IMR-90 (cell line): ENCODE measurements at regions not wholly inside any gene's neighbourhood (a gene's known extent, or its start where the extent isn't known, plus 50 kb on each side); places are given as distances from the start of the nearest gene placed in this dataset.

ENCODE experiments used
- ATAC-seq: fragments of 200-7000 bp; cut with Tn5 transposase; 2 replicates; pipeline ENCODE4 v1.9.1; 2020; ENCODE audit warnings: low read depth, mild to moderate bottlenecking, moderate library complexity
- BruUV-seq: library from RNA; stranded (reverse); fragments of 400-500 nt; replicated peaks from 2 replicates; lab custom pipeline; 2021; lab: Mats Ljungman, UMichigan
- CTCF ChIA-PET: fragments of 300-600 bp; formaldehyde crosslinking; extraction: SDS; loops from one replicate; lab custom pipeline; 2021; ENCODE audit warnings: antibody characterized with exemption; lab: Yijun Ruan, JAX
- POLR2A ChIA-PET: fragments of 300-600 bp; sonication (Branson Sonifier 250); formaldehyde crosslinking; loops from one replicate; lab custom pipeline; 2022; ENCODE audit warnings: antibody characterized with exemption; ENCODE audit not compliant: unreplicated experiment; lab: Charles Lee
- DNase-seq: peaks from one replicate; pipeline ENCODE4 v3.0.0; 2013
- H2AFZ ChIP-seq: replicated peaks from 2 replicates; pipeline ENCODE3; 2013; ENCODE audit warnings: low read length, mild to moderate bottlenecking; ENCODE audit not compliant: poor library complexity
- H2AK5ac ChIP-seq: 2 replicates; pipeline ENCODE4 v1.6.1; 2013; ENCODE audit warnings: low read depth, low read length, inconsistent platforms
- H2AK9ac ChIP-seq: replicated peaks from 2 replicates; pipeline ENCODE3; 2013; ENCODE audit warnings: mild to moderate bottlenecking, low read depth, low read length, moderate library complexity; ENCODE audit not compliant: poor library complexity
- H2BK120ac ChIP-seq: 2 replicates; pipeline ENCODE4 v1.6.1; 2013; ENCODE audit warnings: low read depth, low read length, inconsistent platforms
- H2BK15ac ChIP-seq: 3 replicates; pipeline ENCODE4 v1.6.1; 2013; ENCODE audit warnings: low read depth, low read length, inconsistent platforms
- H2BK20ac ChIP-seq: 2 replicates; pipeline ENCODE4 v1.6.1; 2013; ENCODE audit warnings: low read depth, mild to moderate bottlenecking, inconsistent platforms, low read length, moderate library complexity
- H2BK5ac ChIP-seq: 2 replicates; pipeline ENCODE4 v1.6.1; 2013; ENCODE audit warnings: mild to moderate bottlenecking, low read depth, low read length, inconsistent platforms; ENCODE audit not compliant: poor library complexity, severe bottlenecking
- H3K14ac ChIP-seq: replicated peaks from 2 replicates; pipeline ENCODE4 v1.6.1; 2013; ENCODE audit warnings: low read depth, low read length, inconsistent platforms
- H3K18ac ChIP-seq: 2 replicates; pipeline ENCODE4 v1.6.1; 2013; ENCODE audit warnings: low read depth, low read length, control low read depth
- H3K23ac ChIP-seq: 2 replicates; pipeline ENCODE4 v1.6.1; 2013; ENCODE audit warnings: low read depth, low read length, inconsistent platforms
- H3K27ac ChIP-seq: 2 replicates; pipeline ENCODE4 v1.5.1; 2013; ENCODE audit warnings: mild to moderate bottlenecking, control low read depth, low read length; ENCODE audit not compliant: insufficient read depth
- H3K27me3 ChIP-seq: 2 replicates; pipeline ENCODE4 v1.6.1; 2013; ENCODE audit warnings: low read length; ENCODE audit not compliant: control insufficient read depth, insufficient read depth
- H3K36me3 ChIP-seq: 2 replicates; pipeline ENCODE4 v1.6.1; 2013; ENCODE audit warnings: low read length, mixed read lengths; ENCODE audit not compliant: control insufficient read depth, insufficient read depth
- H3K4ac ChIP-seq: 2 replicates; pipeline ENCODE4 v1.6.1; 2013; ENCODE audit warnings: low read depth, low read length, inconsistent platforms
- H3K4me1 ChIP-seq: 2 replicates; pipeline ENCODE4 v1.6.1; 2013; ENCODE audit warnings: low read length, mixed read lengths; ENCODE audit not compliant: control insufficient read depth, insufficient read depth
- H3K4me2 ChIP-seq: 2 replicates; pipeline ENCODE4 v1.6.1; 2013; ENCODE audit warnings: low read depth, mild to moderate bottlenecking, control low read depth, low read length, moderate library complexity
- H3K4me3 ChIP-seq: 2 replicates; pipeline ENCODE4 v1.5.1; 2013; ENCODE audit warnings: low read depth, mild to moderate bottlenecking, control low read depth, low read length, moderate library complexity; ENCODE audit not compliant: insufficient read depth
- H3K56ac ChIP-seq: 2 replicates; pipeline ENCODE4 v1.6.1; 2013; ENCODE audit warnings: low read length, inconsistent platforms; ENCODE audit not compliant: insufficient read depth; ENCODE audit errors: extremely low read depth
- H3K79me1 ChIP-seq, 2 experiments: 2 replicates each; pipeline ENCODE4 v1.6.1; 2013; ENCODE audit warnings: low read length in 2 of 2, inconsistent platforms in 1 of 2, low read depth in 1 of 2
- H3K9ac ChIP-seq: 2 replicates; pipeline ENCODE4 v1.6.1; 2013; ENCODE audit warnings: low read depth, low read length, control low read depth
- H3K9me1 ChIP-seq: 2 replicates; pipeline ENCODE4 v1.6.1; 2013; ENCODE audit warnings: low read length, inconsistent platforms; ENCODE audit not compliant: insufficient read depth
- H3K9me3 ChIP-seq: 2 replicates; pipeline ENCODE4 v1.6.1; 2013; ENCODE audit warnings: low read length; ENCODE audit not compliant: control insufficient read depth, insufficient read depth
- H4K20me1 ChIP-seq: 2 replicates; pipeline ENCODE4 v1.6.1; 2013; ENCODE audit warnings: low read length, inconsistent platforms; ENCODE audit not compliant: insufficient read depth
- H4K5ac ChIP-seq: 2 replicates; pipeline ENCODE4 v1.6.1; 2013; ENCODE audit warnings: mild to moderate bottlenecking, low read depth, low read length, control low read depth
- H4K8ac ChIP-seq, 2 experiments: 2 replicates each; pipeline ENCODE4 v1.6.1; 2013; ENCODE audit warnings: low read depth in 2 of 2, low read length in 2 of 2, control low read depth in 1 of 2, inconsistent platforms in 1 of 2
- H4K91ac ChIP-seq: 2 replicates; pipeline ENCODE4 v1.6.1; 2013; ENCODE audit warnings: low read depth, low read length, inconsistent platforms; ENCODE audit not compliant: insufficient read depth
- CHD1 ChIP-seq: IDR thresholded peaks from 2 replicates; pipeline ENCODE4 v1.6.1; 2012; ENCODE audit warnings: low read depth, low read length, improper control_type of control experiment
- CTCF ChIP-seq: conservative IDR thresholded peaks from 2 replicates; pipeline ENCODE4 v1.5.1; 2012; ENCODE audit warnings: mild to moderate bottlenecking, low read depth, low read length, improper control_type of control experiment
- FOS ChIP-seq: fragments of 150-350 bp; IDR thresholded peaks from 2 replicates; pipeline ENCODE4 v1.6.1; 2016; ENCODE audit warnings: low read depth, low read length
- MAFK ChIP-seq: IDR thresholded peaks from 2 replicates; pipeline ENCODE4 v1.6.1; 2012; ENCODE audit warnings: low read depth, low read length, improper control_type of control experiment
- MAZ ChIP-seq: IDR thresholded peaks from 2 replicates; pipeline ENCODE4 v1.6.1; 2012; ENCODE audit warnings: low read depth, mild to moderate bottlenecking, low read length, improper control_type of control experiment, moderate library complexity, borderline replicate concordance
- RFX5 ChIP-seq: IDR thresholded peaks from 2 replicates; pipeline ENCODE4 v1.8.0; 2012; ENCODE audit warnings: low read depth, mild to moderate bottlenecking, low read length, moderate library complexity
- WGBS, 2 experiments: methylation state at CpG; one replicate each; pipeline versions ENCODE4 v1.1.5 to v1.1.7; 2013; ENCODE audit warnings: missing lambda C conversion rate in 2 of 2; ENCODE audit not compliant: insufficient read length in 1 of 2; ENCODE audit errors: extremely low coverage in 2 of 2; 5-methylcytosine and 5-hydroxymethylcytosine counted together
- dilution Hi-C: fragments of 300-500 bp; cut with HindIII; formaldehyde crosslinking; loops from one replicate; pipeline ENCODE4 v1.14.3; 2018; ENCODE audit warnings: low sequenced_read_pairs; ENCODE audit not compliant: unreplicated experiment
- in situ Hi-C: fragments of 300-500 bp; cut with MboI; formaldehyde crosslinking; loops from 3 replicates; pipeline ENCODE4 v1.14.3; 2019; ENCODE audit warnings: low sequenced_read_pairs, inconsistent platforms, mixed read lengths
- intact Hi-C: fragments of 100-400 bp; cut with micrococcal nuclease; formaldehyde crosslinking; loops from 2 replicates; pipeline ENCODE4 v1.10.0; 2022
- TF ChIP-seq, protein P1 (sequence below): fragments of 150-350 bp; IDR thresholded peaks from 2 replicates; pipeline ENCODE4 v1.6.1; 2016; ENCODE audit warnings: low read depth, mild to moderate bottlenecking, low read length, moderate library complexity, borderline replicate concordance
- TF ChIP-seq, protein P2 (sequence below): fragments of 150-350 bp; IDR thresholded peaks from 2 replicates; pipeline ENCODE4 v1.6.1; 2017; ENCODE audit warnings: mild to moderate bottlenecking, antibody characterized with exemption, low read length, low read depth

DNA sequence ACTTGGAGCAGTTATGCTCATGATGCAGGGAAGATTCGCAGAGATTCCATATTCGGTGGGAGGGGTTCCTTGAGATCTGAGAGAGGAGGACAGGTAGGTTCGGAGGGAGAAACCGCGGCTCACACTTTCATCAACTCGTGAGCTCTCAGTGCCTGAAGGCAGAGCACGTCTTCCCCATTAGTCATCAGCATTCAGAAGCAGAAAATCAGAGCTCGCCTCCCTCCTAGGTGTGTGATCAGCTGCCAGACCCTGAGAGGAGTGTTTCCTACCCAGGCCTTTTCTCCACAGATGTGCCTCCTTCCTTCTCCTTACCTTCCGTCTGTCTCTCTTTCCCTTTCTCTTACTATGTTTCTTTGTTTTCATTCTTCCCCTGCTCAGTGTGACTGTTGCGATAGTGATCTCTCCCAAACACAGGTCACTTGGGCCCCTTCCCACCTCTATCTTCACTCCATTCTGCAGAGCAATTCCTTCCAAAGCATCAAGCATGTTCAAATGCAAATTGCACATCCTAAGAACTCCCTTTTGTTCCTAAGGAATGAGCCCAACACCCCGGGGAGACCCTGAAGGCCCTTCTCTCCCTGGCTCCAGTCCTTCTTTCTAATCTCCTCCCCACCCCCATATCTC is 389.5 kb downstream of the UQCRFS1 start:
- H3K36me3 ChIP-seq, result no peaks in the 10 kb centered on the region
- BruUV-seq, result no TSS peak
- no peak overlapping the region for H2AK9ac ChIP-seq
- no peak overlapping the region for H4K8ac ChIP-seq
- H3K9me3 ChIP-seq, result peaks cover 2% of the 10 kb centered on the region; the same call in 1 of the 2 replicates
- CTCF ChIA-PET, result no interaction called here
- H4K20me1 ChIP-seq, result no peaks in the 10 kb centered on the region
- H3K9ac ChIP-seq, result no peak overlapping the region
- H3K27me3 ChIP-seq, result no peaks in the 10 kb centered on the region
- in situ Hi-C loops (no loop called here), dilution Hi-C loops (no loop called here), intact Hi-C loops (no loop called here)
- H3K56ac ChIP-seq, result no peak overlapping the region
- H2BK15ac ChIP-seq, result no peak overlapping the region
- DNase-seq (no peak), ATAC-seq (no peak)
- no peaks in the 10 kb centered on the region for H3K9me1 ChIP-seq
- H2AK5ac ChIP-seq, result no peak overlapping the region
- H3K27ac ChIP-seq, result no peak overlapping the region
- no peak overlapping the region for H3K23ac ChIP-seq
- no peak overlapping the region for H4K91ac ChIP-seq
- no peak overlapping the region for H3K14ac ChIP-seq
- no peaks in the 10 kb centered on the region for H3K79me1 ChIP-seq
- H3K4ac ChIP-seq, result no peak overlapping the region
- no peak overlapping the region for H3K4me3 ChIP-seq
- no peak overlapping the region for H4K5ac ChIP-seq
- TF ChIP-seq RFX5, result no peak
- TF ChIP-seq, protein P1, sequence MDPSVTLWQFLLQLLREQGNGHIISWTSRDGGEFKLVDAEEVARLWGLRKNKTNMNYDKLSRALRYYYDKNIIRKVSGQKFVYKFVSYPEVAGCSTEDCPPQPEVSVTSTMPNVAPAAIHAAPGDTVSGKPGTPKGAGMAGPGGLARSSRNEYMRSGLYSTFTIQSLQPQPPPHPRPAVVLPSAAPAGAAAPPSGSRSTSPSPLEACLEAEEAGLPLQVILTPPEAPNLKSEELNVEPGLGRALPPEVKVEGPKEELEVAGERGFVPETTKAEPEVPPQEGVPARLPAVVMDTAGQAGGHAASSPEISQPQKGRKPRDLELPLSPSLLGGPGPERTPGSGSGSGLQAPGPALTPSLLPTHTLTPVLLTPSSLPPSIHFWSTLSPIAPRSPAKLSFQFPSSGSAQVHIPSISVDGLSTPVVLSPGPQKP, result no peak
- no peak for TF ChIP-seq FOS
- TF ChIP-seq, protein P2, sequence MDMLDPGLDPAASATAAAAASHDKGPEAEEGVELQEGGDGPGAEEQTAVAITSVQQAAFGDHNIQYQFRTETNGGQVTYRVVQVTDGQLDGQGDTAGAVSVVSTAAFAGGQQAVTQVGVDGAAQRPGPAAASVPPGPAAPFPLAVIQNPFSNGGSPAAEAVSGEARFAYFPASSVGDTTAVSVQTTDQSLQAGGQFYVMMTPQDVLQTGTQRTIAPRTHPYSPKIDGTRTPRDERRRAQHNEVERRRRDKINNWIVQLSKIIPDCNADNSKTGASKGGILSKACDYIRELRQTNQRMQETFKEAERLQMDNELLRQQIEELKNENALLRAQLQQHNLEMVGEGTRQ, result no peak
- no peak for TF ChIP-seq CTCF
- no peak for TF ChIP-seq MAFK
- TF ChIP-seq MAZ, result no peak
- TF ChIP-seq CHD1, result no peak
- 46% methylated on average over 4 of the region's 11 CpGs; no CpG with 5 or more reads in 1 of the 2 experiments for WGBS, 2 experiments
- no peak overlapping the region for H2BK5ac ChIP-seq
- no peak overlapping the region for H2AFZ ChIP-seq
- H3K4me1 ChIP-seq, result no peaks in the 10 kb centered on the region
- no peak overlapping the region for H3K18ac ChIP-seq
- POLR2A ChIA-PET, result no interaction called here
- H2BK20ac ChIP-seq, result no peak overlapping the region
- no peak overlapping the region for H3K4me2 ChIP-seq
- H2BK120ac ChIP-seq, result no peak overlapping the region
